Activated naive CD4-positive, alpha-beta T cell treated with anti-CD3 and anti-CD28 coated beads for 36 hours (primary cell): ENCODE measurements at regions not wholly inside any gene's neighbourhood (a gene's known extent, or its start where the extent isn't known, plus 50 kb on each side); places are given as distances from the start of the nearest gene placed in this dataset.
"Not testable (repeated sequence)": the region's sequence is repeated elsewhere in the genome, so short reads cannot be mapped to it uniquely, and the experiment has no call there.

Experiments
- CTCF ChIA-PET: fragments of 350-600 bp; sonication (Branson Sonifier 250); formaldehyde crosslinking; loops from one replicate; lab custom pipeline; 2021; ENCODE audit warnings: antibody characterized with exemption; lab: Charles Lee
- DNase-seq: peaks from one replicate; pipeline ENCODE4 v3.0.0-alpha.2; 2020
- H3K27ac Mint-ChIP-seq: one replicate; pipeline ENCODE4 v1.8.0; 2021; ENCODE audit warnings: mild to moderate bottlenecking, mixed read lengths
- H3K27me3 Mint-ChIP-seq: one replicate; pipeline ENCODE4 v1.8.0; 2021; ENCODE audit warnings: low read depth, mixed read lengths
- H3K36me3 Mint-ChIP-seq: one replicate; pipeline ENCODE4 v1.8.0; 2021; ENCODE audit warnings: low read depth, mixed read lengths
- H3K4me1 Mint-ChIP-seq: one replicate; pipeline ENCODE4 v1.8.0; 2021; ENCODE audit warnings: low read depth, mixed read lengths
- H3K4me3 Mint-ChIP-seq: one replicate; pipeline ENCODE4 v1.8.0; 2021; ENCODE audit warnings: mild to moderate bottlenecking, moderate library complexity, mixed read lengths
- H3K9me3 Mint-ChIP-seq: one replicate; pipeline ENCODE4 v1.8.0; 2021; ENCODE audit warnings: mixed read lengths
- intact Hi-C: fragments of 100-400 bp; cut with micrococcal nuclease; formaldehyde crosslinking; loops from one replicate; pipeline ENCODE4 v1.15.1; 2023

DNA sequence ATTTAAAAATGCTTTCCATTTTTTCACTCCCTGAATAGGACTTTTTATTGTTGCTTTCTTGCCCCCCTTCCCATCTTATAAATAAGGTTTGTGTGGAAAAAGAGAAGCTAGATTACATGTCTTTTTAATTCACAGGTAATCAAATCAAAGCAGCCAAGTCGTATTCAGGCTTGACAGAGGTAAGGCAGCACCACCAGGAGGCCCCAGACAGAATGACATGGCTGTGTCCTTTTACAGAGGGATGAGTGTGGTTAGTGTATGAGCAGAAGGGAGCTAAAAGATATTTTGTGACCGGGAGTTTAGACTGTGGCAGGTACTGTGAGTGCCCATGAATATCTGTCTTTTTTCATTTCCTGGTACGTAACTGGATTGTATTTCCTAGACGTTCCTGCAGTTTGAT, 596.1 kb downstream of the ETNK1 start:
- no peak for DNase-seq
- Mint-ChIP-seq H3K4me1 (no peaks in the 10 kb centered on the region), H3K4me3 (no peak overlapping the region), H3K36me3 (no peaks in the 10 kb centered on the region), H3K9me3 (no peaks in the 10 kb centered on the region), H3K27ac (no peak overlapping the region), H3K27me3 (peaks cover 7% of the 10 kb centered on the region)
- intact Hi-C loops: no loop called here
- CTCF ChIA-PET: interaction anchor here (1.0 kb wide), 1 partner anchor 15 kb away, joined by 3 read pairs; no protein-coding TSS in a partner anchor

- CTCF ChIA-PET: interaction anchor here (0.7 to 1.0 kb wide), 2 partner anchors 12 to 14 kb away, joined by 3 to 4 read pairs; no protein-coding TSS in a partner anchor
- Mint-ChIP-seq H3K27ac (no peak overlapping the region), H3K36me3 (no peaks in the 10 kb centered on the region), H3K9me3 (no peaks in the 10 kb centered on the region), H3K4me3 (no peak overlapping the region), H3K27me3 (peaks cover 7% of the 10 kb centered on the region), H3K4me1 (no peaks in the 10 kb centered on the region)
- no peak for DNase-seq
- intact Hi-C loops: no loop called here
These were observed 597.0 kb downstream of the ETNK1 start for GRCh38 chr12:23221926-23222325.

- intact Hi-C loops: no loop called here
- Mint-ChIP-seq H3K9me3 (no peaks in the 10 kb centered on the region), H3K4me3 (no peak overlapping the region), H3K27ac (no peak overlapping the region), H3K27me3 (peaks cover 7% of the 10 kb centered on the region), H3K36me3 (no peaks in the 10 kb centered on the region), H3K4me1 (no peaks in the 10 kb centered on the region)
- CTCF ChIA-PET: interaction anchor here (1.0 kb wide), 1 partner anchor 14 kb away, joined by 3 read pairs; no protein-coding TSS in a partner anchor
- no peak for DNase-seq
These were observed 597.8 kb downstream of the ETNK1 start for GRCh38 chr12:23222801-23223200.

- Mint-ChIP-seq H3K36me3 (no peaks in the 10 kb centered on the region), H3K4me3 (no peak overlapping the region), H3K27ac (no peak overlapping the region), H3K9me3 (no peaks in the 10 kb centered on the region), H3K4me1 (no peaks in the 10 kb centered on the region), H3K27me3 (no peaks in the 10 kb centered on the region)
- intact Hi-C loops: no loop called here
- DNase-seq: no peak
- CTCF ChIA-PET: no interaction called here
These were observed 603.1 kb downstream of the ETNK1 start for GRCh38 chr12:23228101-23228500.

GRCh38 chr12:23230899-23231298, 605.9 kb downstream of the ETNK1 start:
- H3K9me3 Mint-ChIP-seq: no peaks in the 10 kb centered on the region
- H3K4me1 Mint-ChIP-seq: no peaks in the 10 kb centered on the region
- intact Hi-C loops: no loop called here
- CTCF ChIA-PET: no interaction called here
- H3K4me3 Mint-ChIP-seq: no peak overlapping the region
- no peaks in the 10 kb centered on the region for H3K36me3 Mint-ChIP-seq
- no peaks in the 10 kb centered on the region for H3K27me3 Mint-ChIP-seq
- H3K27ac Mint-ChIP-seq: no peak overlapping the region
- no peak for DNase-seq

DNA sequence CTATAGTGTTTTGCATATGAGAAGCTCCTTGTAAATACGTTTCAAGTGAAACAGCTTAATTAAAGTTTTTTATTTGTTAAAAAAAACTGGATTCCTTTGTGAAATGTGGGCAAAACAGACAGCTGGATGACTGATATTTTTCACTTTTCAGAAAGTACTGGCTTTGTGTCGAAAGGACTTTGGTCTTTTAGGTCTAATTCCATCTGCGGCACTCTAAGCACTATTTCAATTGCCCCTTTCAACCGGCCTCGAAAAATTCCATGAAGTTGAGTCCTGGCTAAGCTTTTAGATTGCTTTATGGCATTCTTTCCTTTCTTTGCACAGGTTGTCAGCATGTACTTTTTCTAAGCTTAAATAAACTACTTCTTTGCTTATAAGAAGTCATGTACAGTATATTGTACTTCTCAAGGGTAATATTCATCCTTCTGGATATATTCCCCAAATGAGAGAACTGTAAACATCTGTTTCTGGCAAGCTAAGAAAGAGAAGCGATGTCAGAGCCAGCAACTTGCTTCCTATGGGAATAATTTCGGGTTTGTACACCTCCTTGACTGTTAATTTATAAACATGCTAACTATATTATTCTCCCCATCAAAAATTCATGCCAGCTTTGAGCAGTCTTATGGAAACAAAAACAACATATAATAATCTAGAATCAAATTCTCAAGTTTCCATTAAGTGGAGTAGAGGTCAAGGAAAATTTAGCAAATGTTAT, 611.3 kb downstream of the ETNK1 start:
- intact Hi-C loops: no loop called here
- Mint-ChIP-seq H3K4me1 (no peaks in the 10 kb centered on the region), H3K27ac (no peak overlapping the region), H3K4me3 (no peak overlapping the region), H3K9me3 (no peaks in the 10 kb centered on the region), H3K27me3 (no peaks in the 10 kb centered on the region), H3K36me3 (no peaks in the 10 kb centered on the region)
- no peak for DNase-seq
- CTCF ChIA-PET: no interaction called here

- H3K4me1 Mint-ChIP-seq: no peaks in the 10 kb centered on the region
- DNase-seq: no peak
- H3K4me3 Mint-ChIP-seq: no peak overlapping the region
- CTCF ChIA-PET: no interaction called here
- H3K9me3 Mint-ChIP-seq: no peaks in the 10 kb centered on the region
- H3K36me3 Mint-ChIP-seq: no peaks in the 10 kb centered on the region
- no peaks in the 10 kb centered on the region for H3K27me3 Mint-ChIP-seq
- intact Hi-C loops: no loop called here
- H3K27ac Mint-ChIP-seq: no peak overlapping the region
These were observed 611.8 kb downstream of the ETNK1 start for GRCh38 chr12:23236811-23237210.

GRCh38 chr12:23238190-23238589, 613.2 kb downstream of the ETNK1 start:
- Mint-ChIP-seq H3K36me3 (no peaks in the 10 kb centered on the region), H3K4me3 (no peak overlapping the region), H3K27me3 (no peaks in the 10 kb centered on the region), H3K4me1 (no peaks in the 10 kb centered on the region), H3K27ac (no peak overlapping the region), H3K9me3 (no peaks in the 10 kb centered on the region)
- CTCF ChIA-PET: no interaction called here
- no peak for DNase-seq
- intact Hi-C loops: no loop called here

- H3K27me3 Mint-ChIP-seq: no peaks in the 10 kb centered on the region
- DNase-seq: no peak
- no peaks in the 10 kb centered on the region for H3K4me1 Mint-ChIP-seq
- no peak overlapping the region for H3K4me3 Mint-ChIP-seq
- CTCF ChIA-PET: no interaction called here
- intact Hi-C loops: no loop called here
- no peaks in the 10 kb centered on the region for H3K9me3 Mint-ChIP-seq
- no peaks in the 10 kb centered on the region for H3K36me3 Mint-ChIP-seq
- no peak overlapping the region for H3K27ac Mint-ChIP-seq
These were observed 614.0 kb downstream of the ETNK1 start for GRCh38 chr12:23238957-23239356.

DNA sequence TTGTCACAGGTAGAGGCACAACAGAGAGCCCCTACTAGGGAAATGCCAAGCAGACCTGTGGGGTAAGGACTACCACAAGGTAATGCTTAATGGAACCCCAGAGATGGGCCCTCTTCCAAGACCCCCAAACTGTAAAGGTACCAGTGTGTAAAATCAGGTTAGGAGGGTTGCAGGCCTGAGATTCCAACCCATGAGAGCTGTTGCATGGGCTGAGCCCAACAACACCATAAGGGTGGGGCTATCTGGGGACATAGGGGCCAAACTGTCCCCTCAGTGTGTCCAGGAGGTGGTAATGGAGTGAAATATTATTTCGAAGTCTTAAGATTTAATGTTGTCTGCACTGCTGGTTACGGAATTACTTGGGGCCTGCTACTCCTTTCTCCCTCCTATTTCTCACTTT, 620.2 kb downstream of the ETNK1 start:
- CTCF ChIA-PET: no interaction called here
- H3K4me3 Mint-ChIP-seq: no peak overlapping the region
- H3K27ac Mint-ChIP-seq: no peak overlapping the region
- DNase-seq: no peak
- H3K27me3 Mint-ChIP-seq: no peaks in the 10 kb centered on the region
- H3K36me3 Mint-ChIP-seq: no peaks in the 10 kb centered on the region
- intact Hi-C loops: no loop called here
- no peaks in the 10 kb centered on the region for H3K4me1 Mint-ChIP-seq
- H3K9me3 Mint-ChIP-seq: no peaks in the 10 kb centered on the region

DNA sequence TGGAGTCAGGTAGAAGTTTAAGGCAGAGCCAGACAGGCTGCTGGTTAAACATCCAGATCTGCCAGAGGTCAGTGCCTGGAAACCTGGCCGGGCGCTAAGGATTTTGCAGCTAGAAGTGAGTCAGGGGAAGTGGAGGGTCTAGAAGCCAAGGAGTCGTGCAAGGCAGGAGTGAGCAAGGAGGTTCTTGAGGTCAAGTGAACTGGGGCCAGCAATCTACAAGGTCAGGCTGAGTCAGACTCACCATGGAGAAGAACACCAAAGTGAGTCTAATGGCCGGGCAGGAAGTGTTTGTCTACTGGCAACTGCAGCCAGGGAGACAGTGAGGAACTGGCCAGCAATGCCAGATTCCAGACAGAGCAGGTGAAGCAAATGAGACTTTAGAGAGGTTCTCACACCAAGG, 628.2 kb downstream of the ETNK1 start:
- no peak for DNase-seq
- Mint-ChIP-seq H3K4me3 (no peak overlapping the region), H3K36me3 (no peaks in the 10 kb centered on the region), H3K27me3 (no peaks in the 10 kb centered on the region), H3K27ac (no peak overlapping the region), H3K9me3 (peaks cover 4% of the 10 kb centered on the region), H3K4me1 (no peaks in the 10 kb centered on the region)
- CTCF ChIA-PET: no interaction called here
- intact Hi-C loops: no loop called here

DNA sequence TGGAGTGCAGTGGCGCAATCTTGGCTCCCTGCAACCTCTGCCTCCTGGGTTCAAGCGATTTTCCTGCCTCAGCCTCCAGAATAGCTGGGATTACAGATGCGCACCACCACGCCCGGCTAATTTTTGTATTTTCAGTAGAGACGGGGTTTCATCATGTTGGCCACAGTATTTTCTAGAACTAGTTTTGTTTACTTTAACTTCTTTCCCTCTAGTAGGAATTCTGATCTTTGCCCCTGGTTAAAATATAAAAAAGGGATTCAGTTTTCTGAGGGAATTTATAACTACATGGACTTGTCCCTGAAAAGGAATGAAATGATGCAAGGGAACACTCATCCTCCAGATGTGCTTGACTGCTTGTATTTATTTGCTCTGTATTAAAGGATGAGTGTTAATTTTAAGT, 628.9 kb downstream of the ETNK1 start:
- H3K4me1 Mint-ChIP-seq, H3K27me3 Mint-ChIP-seq, DNase-seq, H3K36me3 Mint-ChIP-seq, H3K27ac Mint-ChIP-seq, H3K4me3 Mint-ChIP-seq, intact Hi-C loops, H3K9me3 Mint-ChIP-seq, CTCF ChIA-PET: not testable (repeated sequence)

GRCh38 chr12:23259558-23259957, 634.6 kb downstream of the ETNK1 start:
- CTCF ChIA-PET: no interaction called here
- Mint-ChIP-seq H3K9me3 (no peaks in the 10 kb centered on the region), H3K27me3 (no peaks in the 10 kb centered on the region), H3K36me3 (no peaks in the 10 kb centered on the region), H3K4me1 (no peaks in the 10 kb centered on the region), H3K4me3 (no peak overlapping the region), H3K27ac (no peak overlapping the region)
- no peak for DNase-seq
- intact Hi-C loops: no loop called here
